HG03521 (cell line): ENCODE measurements at regions not wholly inside any gene's neighbourhood (a gene's known extent, or its start where the extent isn't known, plus 50 kb on each side); places are given as distances from the start of the nearest gene placed in this dataset.
"Not testable (repeated sequence)": the region's sequence is repeated elsewhere in the genome, so short reads cannot be mapped to it uniquely, and the experiment has no call there.

Source experiments
- ATAC-seq: cut with Tn5 transposase; IDR thresholded peaks from one replicate; pipeline ENCODE4 v1.9.1; 2021; ENCODE audit warnings: mild to moderate bottlenecking, moderate library complexity; ENCODE audit not compliant: unreplicated experiment

- not testable (repeated sequence) for ATAC-seq
These were observed 293.4 kb upstream of the TMEFF2 start for GRCh38 chr2:192488158-192488557.

- ATAC-seq: no peak
These were observed 292.9 kb upstream of the TMEFF2 start for GRCh38 chr2:192487636-192488035.

GRCh38 chr2:192484903-192485302 is 290.2 kb upstream of the TMEFF2 start:
- no peak for ATAC-seq

GRCh38 chr2:192480984-192481383 is 286.3 kb upstream of the TMEFF2 start:
- ATAC-seq: no peak

- no peak for ATAC-seq
These were observed 278.6 kb upstream of the TMEFF2 start for GRCh38 chr2:192473331-192473730.

GRCh38 chr2:192471982-192472381 is 277.2 kb upstream of the TMEFF2 start:
- ATAC-seq: no peak

GRCh38 chr2:192469612-192470011 is 274.9 kb upstream of the TMEFF2 start:
- no peak for ATAC-seq

- no peak for ATAC-seq
These were observed 273.4 kb upstream of the TMEFF2 start for GRCh38 chr2:192467953-192468660.

GRCh38 chr2:192465141-192465540 is 270.4 kb upstream of the TMEFF2 start:
- no peak for ATAC-seq

GRCh38 chr2:192459422-192459821 is 264.7 kb upstream of the TMEFF2 start:
- ATAC-seq: no peak

GRCh38 chr2:192448881-192449280 is 254.1 kb upstream of the TMEFF2 start:
- no peak for ATAC-seq

- no peak for ATAC-seq
These were observed 249.6 kb upstream of the TMEFF2 start for GRCh38 chr2:192444286-192444838.

GRCh38 chr2:192443831-192444230 is 249.1 kb upstream of the TMEFF2 start:
- ATAC-seq: no peak

- no peak for ATAC-seq
These were observed 243.5 kb upstream of the TMEFF2 start for GRCh38 chr2:192438239-192438638.

- ATAC-seq: no peak
These were observed 242.9 kb upstream of the TMEFF2 start for GRCh38 chr2:192437653-192438052.

- ATAC-seq: no peak
These were observed 229.5 kb upstream of the TMEFF2 start for GRCh38 chr2:192424243-192424642.

GRCh38 chr2:192419786-192420185 is 225.1 kb upstream of the TMEFF2 start:
- no peak for ATAC-seq

- no peak for ATAC-seq
These were observed 221.3 kb upstream of the TMEFF2 start for GRCh38 chr2:192416060-192416459.

- no peak for ATAC-seq
These were observed 220.1 kb upstream of the TMEFF2 start for GRCh38 chr2:192414794-192415193.

GRCh38 chr2:192413812-192414681 is 219.3 kb upstream of the TMEFF2 start:
- no peak for ATAC-seq

GRCh38 chr2:192412866-192413265 is 218.1 kb upstream of the TMEFF2 start:
- ATAC-seq: not testable (repeated sequence)

GRCh38 chr2:192412394-192412793 is 217.7 kb upstream of the TMEFF2 start:
- ATAC-seq: no peak
